GM19239 (cell line): ENCODE measurements at regions not wholly inside any gene's neighbourhood (a gene's known extent, or its start where the extent isn't known, plus 50 kb on each side); places are given as distances from the start of the nearest gene placed in this dataset.
"Not testable (repeated sequence)": the region's sequence is repeated elsewhere in the genome, so short reads cannot be mapped to it uniquely, and the experiment has no call there.

Experiments
- DNase-seq: peaks from one replicate; pipeline ENCODE4 v3.0.0; 2011; ENCODE audit warnings: low spot score; ENCODE audit not compliant: insufficient read length
- FAIRE-seq: peaks from 2 replicates; lab custom pipeline; 2011; peaks lifted over from hg19 to GRCh38; lab: Jason Lieb, UNC

DNA sequence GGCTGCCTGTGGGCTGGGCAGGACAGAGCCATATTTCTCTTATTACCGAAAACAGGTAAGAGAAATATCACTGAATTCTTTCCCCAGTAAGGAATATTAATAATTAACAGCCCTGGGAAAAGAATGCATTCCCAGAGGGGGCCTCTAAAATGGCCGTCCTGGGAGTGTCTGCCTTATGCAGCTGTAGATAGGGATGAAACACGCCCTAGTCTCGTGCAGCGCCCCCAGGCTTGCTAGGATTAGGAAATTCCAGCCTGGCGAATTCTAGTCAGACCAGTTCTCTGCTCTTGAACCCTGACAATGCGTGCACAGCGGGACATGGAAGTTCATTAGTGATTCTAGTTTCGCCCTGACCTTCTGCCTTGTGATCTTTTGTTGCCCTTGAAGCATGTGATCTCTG is 104.1 kb upstream of the HCCS start:
- not testable (repeated sequence) for DNase-seq, FAIRE-seq

DNA sequence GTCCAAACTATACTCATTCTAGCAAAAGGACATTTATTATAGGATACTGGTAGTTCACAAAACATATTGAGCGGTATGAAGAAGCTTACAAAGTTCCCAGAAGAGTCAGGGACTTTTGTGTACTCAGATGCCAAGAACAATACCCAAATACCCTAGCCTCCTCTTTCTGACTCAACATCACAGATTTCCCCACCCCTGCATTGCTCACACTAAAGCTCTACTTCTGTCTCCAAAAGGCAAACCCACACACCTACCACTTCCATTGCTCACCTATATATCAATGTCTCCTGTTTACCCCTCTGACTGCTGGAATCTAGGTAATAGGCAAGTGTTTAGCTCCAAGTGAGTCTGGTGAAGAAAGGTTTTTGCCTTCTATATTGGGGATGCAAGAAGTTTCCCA is 100.7 kb upstream of the HCCS start:
- no peak for FAIRE-seq
- DNase-seq: no peak

DNA sequence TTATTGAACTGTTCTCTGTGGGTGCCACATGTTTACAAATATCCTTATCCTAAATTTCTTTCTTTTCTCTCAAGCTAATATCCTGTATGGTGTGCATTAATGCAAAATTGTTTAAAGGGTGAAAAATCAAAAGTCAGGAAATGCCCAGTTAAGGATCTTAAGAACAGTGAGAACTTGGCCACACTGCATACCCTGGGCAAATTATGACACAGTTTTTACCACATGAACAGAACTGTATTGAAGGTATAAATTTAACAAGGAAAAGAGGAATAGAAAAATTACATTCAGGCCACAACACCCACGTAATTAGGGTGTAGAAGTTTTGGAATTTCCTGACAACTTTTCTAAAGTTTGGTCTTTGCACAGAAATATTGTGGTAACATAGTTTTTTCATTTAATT is 94.4 kb upstream of the HCCS start:
- FAIRE-seq: peak; percentile 35
- DNase-seq: no peak

DNA sequence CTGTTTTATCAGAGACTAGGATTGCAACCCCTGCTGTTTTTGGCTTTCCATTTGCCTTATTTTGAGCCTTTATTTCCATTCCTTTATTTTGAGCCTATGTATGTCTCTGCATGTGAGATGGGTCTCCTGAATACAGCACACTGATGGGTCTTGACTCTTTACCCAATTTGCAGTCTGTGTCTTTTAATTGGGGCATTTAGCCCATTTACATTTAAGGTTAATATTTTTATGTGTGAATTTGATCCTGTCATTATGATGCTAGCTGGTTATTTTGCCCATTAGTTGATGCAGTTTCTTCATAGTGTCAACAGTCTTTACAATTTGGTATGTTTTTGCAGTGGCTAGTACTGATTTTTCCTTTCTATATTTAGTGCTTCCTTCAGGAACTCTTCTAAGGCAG is 88.5 kb upstream of the HCCS start:
- DNase-seq, FAIRE-seq: not testable (repeated sequence)

DNA sequence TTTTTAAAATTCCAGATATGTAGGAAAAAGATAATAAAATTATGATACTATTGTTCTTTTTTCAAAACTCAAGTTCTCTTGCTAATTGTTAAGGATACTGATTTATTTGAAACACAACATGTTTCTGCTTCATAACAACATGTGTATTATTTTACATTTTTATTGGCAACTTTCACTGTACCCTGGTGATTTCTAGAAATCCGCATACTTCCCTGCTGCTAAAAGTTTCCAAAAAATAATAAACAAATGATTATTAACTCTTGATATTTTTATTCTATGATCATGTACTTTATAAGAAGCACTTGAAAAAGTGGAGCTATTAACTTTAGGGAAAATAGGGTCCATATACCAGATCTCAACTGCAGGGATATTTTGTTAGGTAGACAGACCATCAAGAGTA is 71.2 kb upstream of the HCCS start:
- no peak for FAIRE-seq
- DNase-seq: no peak

DNA sequence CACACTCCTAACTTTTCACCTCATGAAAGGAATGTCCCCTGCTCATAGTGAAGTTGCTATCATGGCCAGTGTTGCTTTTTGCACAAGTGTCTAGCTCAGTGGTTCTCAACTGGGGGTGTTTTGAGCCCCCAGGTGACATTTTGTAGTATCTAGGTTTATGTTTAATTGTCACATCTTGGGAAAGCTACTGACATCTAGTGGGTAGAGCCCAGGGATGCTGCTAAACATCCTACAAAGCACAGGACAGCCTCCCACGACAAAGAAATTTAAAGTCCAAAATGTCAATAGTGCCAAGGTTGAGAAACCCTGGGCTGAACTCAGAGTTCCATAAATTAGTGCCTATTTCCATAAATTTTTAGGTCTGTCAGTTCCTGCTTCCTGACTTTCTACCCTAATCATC is 70.7 kb upstream of the HCCS start:
- no peak for FAIRE-seq
- no peak for DNase-seq

DNA sequence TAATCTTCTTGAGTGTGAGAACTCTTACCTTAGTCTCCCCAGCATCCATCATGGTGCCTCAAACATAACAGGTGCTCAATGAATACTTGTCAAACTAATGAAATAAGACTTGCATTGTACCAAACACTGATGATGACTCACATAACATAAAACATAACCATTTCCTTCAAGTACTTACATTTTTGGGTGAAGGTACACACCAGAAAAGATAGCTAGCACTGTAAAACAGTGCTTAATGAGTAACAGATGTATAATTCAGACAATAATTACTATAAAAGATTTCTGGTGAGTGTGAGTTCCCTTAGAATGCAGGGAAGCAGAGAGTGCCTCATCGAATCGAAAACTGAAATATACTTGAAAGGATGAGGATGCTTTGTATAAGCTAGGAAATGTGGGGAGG is 70.1 kb upstream of the HCCS start:
- FAIRE-seq (no peak), DNase-seq (no peak)

DNA sequence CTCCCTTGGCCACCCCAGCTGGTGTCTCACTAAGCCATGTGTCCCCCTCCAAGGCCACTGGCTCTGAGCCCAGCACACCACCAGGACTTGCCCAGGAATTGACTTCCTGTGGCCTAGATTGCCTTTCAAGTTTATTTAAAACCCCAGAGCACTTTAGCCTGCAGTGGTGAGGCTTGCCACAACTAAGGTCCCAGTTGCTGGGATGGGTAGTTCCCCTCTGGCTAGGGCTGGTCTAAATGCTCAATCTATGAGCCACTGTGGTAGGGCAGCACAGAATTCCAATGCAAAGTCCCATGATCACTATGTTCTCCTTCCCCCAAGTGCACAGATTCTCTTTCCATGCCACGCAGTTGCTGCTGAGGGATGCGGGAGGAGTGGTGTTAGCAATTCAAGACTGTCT is 61.1 kb upstream of the HCCS start:
- DNase-seq: no peak
- no peak for FAIRE-seq

DNA sequence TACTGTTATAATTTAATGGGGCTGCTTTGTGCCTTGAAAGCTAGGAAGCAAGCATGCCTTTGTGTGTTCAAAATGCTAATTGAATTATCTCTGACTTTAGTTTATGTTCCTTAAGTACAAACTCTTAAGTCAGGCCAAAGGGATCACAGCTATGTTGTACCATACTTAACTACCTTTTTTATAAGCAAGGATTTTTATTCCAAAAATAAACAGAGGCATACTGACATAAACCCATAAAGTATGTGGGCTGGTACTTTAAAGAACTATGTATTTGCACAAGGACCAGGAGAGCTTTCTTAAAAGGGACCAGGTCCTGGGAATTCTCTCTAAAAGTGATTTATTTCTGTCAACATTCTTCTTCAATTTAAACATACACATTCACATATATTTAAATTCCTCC is 57.8 kb upstream of the HCCS start:
- FAIRE-seq: no peak

DNA sequence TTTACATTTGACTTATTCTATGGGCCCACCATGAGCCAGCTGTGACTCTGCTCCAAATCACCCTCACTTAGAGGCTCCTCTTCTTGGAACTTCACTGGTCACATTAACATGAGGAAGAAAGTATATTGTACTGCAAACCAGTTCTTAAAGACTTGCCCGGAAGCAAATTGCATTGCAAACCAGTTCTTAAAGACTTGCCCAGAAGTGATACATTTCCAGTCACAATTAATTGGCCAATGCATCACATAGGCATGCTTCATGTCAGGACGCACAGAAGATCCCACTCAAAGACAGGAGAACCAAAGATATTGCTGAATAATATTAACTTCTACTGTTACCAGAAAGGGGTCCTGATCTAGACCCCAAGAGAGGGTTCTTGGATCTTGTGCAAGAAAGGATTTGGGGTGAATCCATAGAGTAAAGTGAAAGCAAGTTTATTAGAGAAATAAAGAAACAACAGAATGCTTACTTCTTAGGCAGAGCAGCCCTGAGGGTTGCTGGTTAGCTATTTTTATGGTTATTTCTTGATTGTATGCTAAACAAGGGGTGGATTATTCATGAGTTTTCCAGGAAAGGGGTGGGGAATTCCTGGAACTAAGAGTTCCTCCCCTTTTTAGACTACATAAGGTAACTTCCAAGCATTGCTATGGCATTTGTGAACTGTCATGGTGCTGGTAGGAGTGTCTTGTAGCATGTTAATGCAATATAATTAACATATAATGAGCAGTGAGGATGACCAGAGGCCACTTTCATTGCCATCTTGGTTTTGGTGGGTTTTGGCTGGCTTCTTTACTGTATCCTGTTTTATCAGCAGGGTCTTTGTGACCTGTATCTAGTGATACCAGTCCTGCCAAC is 54.6 kb upstream of the HCCS start:
- no peak for FAIRE-seq
- DNase-seq: no peak

More for the DNA sequence above, 57.8 kb upstream of the HCCS start:
- no peak for DNase-seq

DNA sequence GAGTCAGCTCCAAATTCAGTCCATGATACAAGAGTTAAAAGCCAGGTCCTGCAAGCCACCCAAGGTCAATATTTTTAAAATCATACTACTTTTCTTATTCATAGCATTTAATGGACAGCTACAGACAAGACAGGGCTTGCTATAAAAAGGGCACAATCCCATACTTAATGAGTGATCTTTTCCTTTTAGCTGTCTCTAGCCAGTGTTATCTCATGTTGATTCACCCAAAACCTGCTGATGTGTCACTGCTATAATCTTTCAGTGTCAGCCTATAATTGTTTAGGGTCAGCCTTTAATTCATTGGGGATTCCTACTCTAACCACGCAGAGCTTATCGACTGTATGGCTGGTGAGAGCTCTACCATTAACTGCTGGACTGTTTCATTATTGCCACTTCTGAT is 51.2 kb upstream of the HCCS start:
- no peak for DNase-seq
- no peak for FAIRE-seq
